DOHH2 (cell line): ENCODE measurements at regions not wholly inside any gene's neighbourhood (a gene's known extent, or its start where the extent isn't known, plus 50 kb on each side); places are given as distances from the start of the nearest gene placed in this dataset.

Experiments
- H3F3A ChIP-seq: fragments of 200-600 bp; sonication (generic), shearing (Covaris generic); 2 replicates; pipeline ENCODE4 v1.6.0; 2016; ENCODE audit warnings: antibody characterized with exemption, mild to moderate bottlenecking; ENCODE audit not compliant: control insufficient read depth, insufficient read depth
- H3K27ac ChIP-seq: fragments of 200-600 bp; sonication (generic); 2 replicates; pipeline ENCODE4 v1.5.1; 2014; ENCODE audit warnings: low read depth, mild to moderate bottlenecking, low read length, moderate library complexity
- H3K27me3 ChIP-seq: fragments of 200-600 bp; sonication (generic); 2 replicates; pipeline ENCODE4 v1.6.1; 2014; ENCODE audit warnings: mild to moderate bottlenecking, low read length, mixed read lengths; ENCODE audit not compliant: control insufficient read depth
- H3K36me3 ChIP-seq: fragments of 200-600 bp; sonication (generic); 2 replicates; pipeline ENCODE4 v1.6.1; 2014; ENCODE audit warnings: mild to moderate bottlenecking, low read length, moderate library complexity, mixed read lengths; ENCODE audit not compliant: control insufficient read depth
- H3K4me1 ChIP-seq: fragments of 200-600 bp; sonication (generic); 2 replicates; pipeline ENCODE4 v1.6.1; 2014; ENCODE audit warnings: mild to moderate bottlenecking, low read length, mixed read lengths; ENCODE audit not compliant: control insufficient read depth
- H3K4me2 ChIP-seq: fragments of 200-600 bp; sonication (generic); 2 replicates; pipeline ENCODE4 v1.6.0; 2014; ENCODE audit warnings: mild to moderate bottlenecking, low read length, moderate library complexity
- H3K4me3 ChIP-seq: fragments of 200-600 bp; sonication (generic); 2 replicates; pipeline ENCODE4 v1.5.1; 2014; ENCODE audit warnings: mild to moderate bottlenecking, low read length, mixed read lengths
- H3K79me2 ChIP-seq: fragments of 200-600 bp; sonication (generic); 2 replicates; pipeline ENCODE4 v1.6.1; 2014; ENCODE audit warnings: mild to moderate bottlenecking, low read length, mixed read lengths; ENCODE audit not compliant: control insufficient read depth
- H3K9me2 ChIP-seq: fragments of 200-600 bp; sonication (generic); replicated peaks from 2 replicates; pipeline ENCODE4 v1.6.1; 2014; ENCODE audit warnings: mild to moderate bottlenecking, low read length, mixed read lengths; ENCODE audit not compliant: control insufficient read depth
- H3K9me3 ChIP-seq: fragments of 200-600 bp; sonication (generic); 2 replicates; pipeline ENCODE4 v1.6.1; 2014; ENCODE audit warnings: antibody characterized with exemption, low read length, mixed read lengths; ENCODE audit not compliant: control insufficient read depth, insufficient read depth
- H4K20me1 ChIP-seq: fragments of 200-600 bp; sonication (generic); 2 replicates; pipeline ENCODE4 v1.6.0; 2014; ENCODE audit warnings: low read depth, mild to moderate bottlenecking, antibody characterized with exemption, low read length, moderate library complexity; ENCODE audit not compliant: control insufficient read depth, insufficient read depth
- CTCF ChIP-seq: fragments of 200-600 bp; sonication (generic); IDR thresholded peaks from one replicate; pipeline ENCODE4 v1.5.1; 2014; ENCODE audit warnings: antibody characterized with exemption, mild to moderate bottlenecking, low read depth, low read length; ENCODE audit not compliant: poor library complexity, severe bottlenecking
- EZH2phosphoT487 ChIP-seq: fragments of 200-600 bp; sonication (generic); IDR thresholded peaks from 2 replicates; pipeline ENCODE4 v1.6.1; 2017; ENCODE audit warnings: borderline replicate concordance, mild to moderate bottlenecking, antibody characterized with exemption, low read length, moderate library complexity, mixed read lengths

DNA sequence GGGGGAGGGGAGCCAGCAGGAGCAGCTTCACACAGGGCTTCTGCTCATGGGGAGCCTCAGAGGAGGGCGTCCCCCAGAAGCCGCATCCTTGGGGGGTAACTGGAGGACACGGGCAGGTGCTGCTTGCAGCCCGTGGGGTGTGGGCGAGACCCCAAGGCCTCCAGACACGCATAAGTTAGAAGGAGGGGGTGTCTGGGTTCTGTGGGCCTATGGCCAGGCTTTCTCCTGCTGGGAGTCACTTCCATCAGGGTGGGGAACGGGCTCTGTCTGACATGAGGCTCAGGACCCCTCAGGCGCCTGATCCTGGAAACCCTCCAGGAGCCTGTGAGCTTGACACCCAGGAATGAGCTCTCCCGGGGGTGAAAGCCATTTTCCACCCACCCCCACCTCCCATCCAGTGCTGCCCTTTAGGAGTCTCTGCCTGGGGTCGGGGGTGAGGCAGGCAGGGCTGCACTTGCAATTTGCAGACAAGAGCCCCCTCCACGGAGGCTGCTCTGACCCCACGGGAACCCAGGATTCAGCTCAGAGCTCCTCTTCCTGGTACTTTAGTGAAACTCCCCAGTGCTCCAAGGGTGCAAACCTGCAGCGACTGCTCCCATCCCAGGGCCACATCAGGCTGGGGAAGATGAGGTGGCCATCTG lies 325.7 kb downstream of the ADGRD1 start:
- H3F3A ChIP-seq, result no peaks in the 10 kb centered on the region
- H3K9me3 ChIP-seq, result no peaks in the 10 kb centered on the region
- TF ChIP-seq CTCF, result no peak
- no peak for TF ChIP-seq EZH2phosphoT487

DNA sequence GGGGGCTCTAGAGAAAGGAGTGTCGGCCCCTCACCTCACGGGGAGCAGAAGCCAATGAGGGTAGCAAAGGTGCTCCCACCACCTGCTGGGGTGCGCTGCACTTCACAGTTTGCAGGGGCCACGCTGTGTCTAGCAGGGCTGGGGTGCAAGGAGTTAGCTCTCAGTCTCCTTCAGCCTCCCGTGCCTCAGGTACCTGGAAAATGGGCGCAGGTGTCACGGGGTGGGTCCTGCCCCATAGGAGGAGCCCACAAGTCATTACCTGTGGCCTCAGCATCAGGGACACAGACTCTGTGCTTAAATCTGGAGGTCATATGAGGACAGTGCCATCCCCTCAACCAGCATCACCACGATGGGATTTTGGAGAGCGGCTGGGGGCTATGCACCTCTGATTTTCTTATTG lies 326.7 kb downstream of the ADGRD1 start:
- H3K4me2 ChIP-seq, result no peak overlapping the region
- no peak overlapping the region for H3K4me3 ChIP-seq
- no peaks in the 10 kb centered on the region for H3K36me3 ChIP-seq
- H3K9me3 ChIP-seq, result no peaks in the 10 kb centered on the region
- no peaks in the 10 kb centered on the region for H3K9me2 ChIP-seq
- no peaks in the 10 kb centered on the region for H3F3A ChIP-seq
- no peaks in the 10 kb centered on the region for H3K4me1 ChIP-seq
- no peak overlapping the region for H3K27ac ChIP-seq
- H3K79me2 ChIP-seq, result no peaks in the 10 kb centered on the region
- H3K27me3 ChIP-seq, result no peaks in the 10 kb centered on the region
- H4K20me1 ChIP-seq, result no peaks in the 10 kb centered on the region
- no peak for TF ChIP-seq EZH2phosphoT487
- TF ChIP-seq CTCF, result no peak

More for the DNA sequence above, 325.7 kb downstream of the ADGRD1 start:
- Histone ChIP-seq H3K27ac (no peak overlapping the region), H3K4me1 (no peaks in the 10 kb centered on the region), H3K4me3 (no peak overlapping the region), H3K4me2 (no peak overlapping the region), H3K79me2 (no peaks in the 10 kb centered on the region), H3K36me3 (no peaks in the 10 kb centered on the region), H4K20me1 (no peaks in the 10 kb centered on the region), H3K9me2 (no peaks in the 10 kb centered on the region), H3K27me3 (no peaks in the 10 kb centered on the region)

DNA sequence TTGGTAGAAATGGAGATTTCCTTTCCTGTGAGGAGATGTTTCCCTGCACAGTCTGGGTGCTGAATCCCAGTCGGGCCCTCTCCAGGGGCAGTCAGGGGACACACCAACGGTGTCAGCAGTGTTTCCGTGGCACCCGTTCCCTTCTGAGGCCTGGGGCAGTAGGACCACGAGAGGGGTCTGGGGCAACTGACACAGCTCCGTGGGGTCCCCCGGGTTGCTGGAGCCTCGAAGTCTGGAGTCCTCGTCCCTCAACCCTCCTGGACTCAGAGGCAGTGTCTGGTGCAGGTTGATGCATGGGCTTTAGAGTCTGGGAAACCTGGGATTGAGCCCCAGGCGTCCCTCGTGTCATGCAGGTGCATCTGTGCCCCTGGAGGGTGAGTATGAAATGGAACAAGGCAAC lies 327.3 kb downstream of the ADGRD1 start:
- Histone ChIP-seq H3K4me3 (no peak overlapping the region), H4K20me1 (no peaks in the 10 kb centered on the region), H3K27ac (no peak overlapping the region), H3K9me3 (no peaks in the 10 kb centered on the region), H3K4me1 (no peaks in the 10 kb centered on the region), H3K79me2 (no peaks in the 10 kb centered on the region), H3K36me3 (no peaks in the 10 kb centered on the region), H3F3A (no peaks in the 10 kb centered on the region), H3K9me2 (no peaks in the 10 kb centered on the region), H3K27me3 (no peaks in the 10 kb centered on the region), H3K4me2 (no peak overlapping the region)
- TF ChIP-seq CTCF, result no peak
